ENCODE measurements at regions not wholly inside any gene's neighbourhood (a gene's known extent, or its start where the extent isn't known, plus 50 kb on each side); places are given as distances from the start of the nearest gene placed in this dataset.

- no peak overlapping the region for H3K4me3 ChIP-seq (ENCODE audit: severe bottlenecking)
- H3K9me3 ChIP-seq (ENCODE audit: severe bottlenecking): no peaks in the 10 kb centered on the region
- H3K36me3 ChIP-seq (ENCODE audit: low read depth): no peaks in the 10 kb centered on the region
- DNase-seq (ENCODE audit: low spot score) (no peak), ATAC-seq (ENCODE audit: low read depth) (no peak)
- TF ChIP-seq, protein P1, sequence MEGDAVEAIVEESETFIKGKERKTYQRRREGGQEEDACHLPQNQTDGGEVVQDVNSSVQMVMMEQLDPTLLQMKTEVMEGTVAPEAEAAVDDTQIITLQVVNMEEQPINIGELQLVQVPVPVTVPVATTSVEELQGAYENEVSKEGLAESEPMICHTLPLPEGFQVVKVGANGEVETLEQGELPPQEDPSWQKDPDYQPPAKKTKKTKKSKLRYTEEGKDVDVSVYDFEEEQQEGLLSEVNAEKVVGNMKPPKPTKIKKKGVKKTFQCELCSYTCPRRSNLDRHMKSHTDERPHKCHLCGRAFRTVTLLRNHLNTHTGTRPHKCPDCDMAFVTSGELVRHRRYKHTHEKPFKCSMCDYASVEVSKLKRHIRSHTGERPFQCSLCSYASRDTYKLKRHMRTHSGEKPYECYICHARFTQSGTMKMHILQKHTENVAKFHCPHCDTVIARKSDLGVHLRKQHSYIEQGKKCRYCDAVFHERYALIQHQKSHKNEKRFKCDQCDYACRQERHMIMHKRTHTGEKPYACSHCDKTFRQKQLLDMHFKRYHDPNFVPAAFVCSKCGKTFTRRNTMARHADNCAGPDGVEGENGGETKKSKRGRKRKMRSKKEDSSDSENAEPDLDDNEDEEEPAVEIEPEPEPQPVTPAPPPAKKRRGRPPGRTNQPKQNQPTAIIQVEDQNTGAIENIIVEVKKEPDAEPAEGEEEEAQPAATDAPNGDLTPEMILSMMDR (IDR thresholded peaks at IDR 0.05; ENCODE audit: poor library complexity, severe bottlenecking): no peak
- no peak overlapping the region for H3K27ac ChIP-seq (ENCODE audit: poor library complexity, severe bottlenecking)
- H3K27me3 ChIP-seq (ENCODE audit: insufficient read depth, poor library complexity, severe bottlenecking): no peaks in the 10 kb centered on the region
- no peaks in the 10 kb centered on the region for H3K4me1 ChIP-seq (ENCODE audit: insufficient read depth, poor library complexity, severe bottlenecking)
These were observed 138.1 kb upstream of the MED13L start for GRCh38 chr12:116415408-116416108.

- H3K4me1 ChIP-seq (ENCODE audit: insufficient read depth, poor library complexity, severe bottlenecking): no peaks in the 10 kb centered on the region
- H3K9me3 ChIP-seq (ENCODE audit: severe bottlenecking): no peaks in the 10 kb centered on the region
- ATAC-seq (ENCODE audit: low read depth): no peak
- H3K4me3 ChIP-seq (ENCODE audit: severe bottlenecking): no peak overlapping the region
- TF ChIP-seq, protein P1 (IDR thresholded peaks at IDR 0.05; ENCODE audit: poor library complexity, severe bottlenecking): no peak
- no peaks in the 10 kb centered on the region for H3K27me3 ChIP-seq (ENCODE audit: insufficient read depth, poor library complexity, severe bottlenecking)
- no peak overlapping the region for H3K27ac ChIP-seq (ENCODE audit: poor library complexity, severe bottlenecking)
- no peak for DNase-seq (ENCODE audit: low spot score)
- H3K36me3 ChIP-seq (ENCODE audit: low read depth): no peaks in the 10 kb centered on the region
These were observed 138.7 kb upstream of the MED13L start for GRCh38 chr12:116416166-116416565.

- Histone ChIP-seq H3K36me3 (ENCODE audit: low read depth) (no peaks in the 10 kb centered on the region), H3K9me3 (ENCODE audit: severe bottlenecking) (no peaks in the 10 kb centered on the region), H3K4me1 (ENCODE audit: insufficient read depth, poor library complexity, severe bottlenecking) (peaks cover 3% of the 10 kb centered on the region), H3K27me3 (ENCODE audit: insufficient read depth, poor library complexity, severe bottlenecking) (no peaks in the 10 kb centered on the region), H3K4me3 (ENCODE audit: severe bottlenecking) (no peak overlapping the region), H3K27ac (ENCODE audit: poor library complexity, severe bottlenecking) (no peak overlapping the region)
- DNase-seq (ENCODE audit: low spot score) (no peak), ATAC-seq (ENCODE audit: low read depth) (no peak)
- TF ChIP-seq, protein P1 (IDR thresholded peaks at IDR 0.05; ENCODE audit: poor library complexity, severe bottlenecking): no peak
These were observed 140.6 kb upstream of the MAP1LC3B2 start for GRCh38 chr12:116418551-116418950.

- no peaks in the 10 kb centered on the region for H3K36me3 ChIP-seq (ENCODE audit: low read depth)
- no peak overlapping the region for H3K27ac ChIP-seq (ENCODE audit: poor library complexity, severe bottlenecking)
- H3K9me3 ChIP-seq (ENCODE audit: severe bottlenecking): no peaks in the 10 kb centered on the region
- TF ChIP-seq, protein P1 (IDR thresholded peaks at IDR 0.05; ENCODE audit: poor library complexity, severe bottlenecking): no peak
- H3K27me3 ChIP-seq (ENCODE audit: insufficient read depth, poor library complexity, severe bottlenecking): no peaks in the 10 kb centered on the region
- H3K4me3 ChIP-seq (ENCODE audit: severe bottlenecking): no peak overlapping the region
- DNase-seq (ENCODE audit: low spot score): no peak
- no peak for ATAC-seq (ENCODE audit: low read depth)
- peaks cover 4% of the 10 kb centered on the region for H3K4me1 ChIP-seq (ENCODE audit: insufficient read depth, poor library complexity, severe bottlenecking)
These were observed 138.8 kb upstream of the MAP1LC3B2 start for GRCh38 chr12:116420227-116420880.

All from RWPE2 (cell line).